Endodermal cell (in vitro differentiated cells): ENCODE measurements at regions not wholly inside any gene's neighbourhood (a gene's known extent, or its start where the extent isn't known, plus 50 kb on each side); places are given as distances from the start of the nearest gene placed in this dataset.

Experiments
- DNase-seq: peaks from one replicate; pipeline ENCODE4 v3.0.0-alpha.2; 2017
- H3K27ac ChIP-seq: 2 replicates; pipeline ENCODE4 v1.5.1; 2013; ENCODE audit warnings: mild to moderate bottlenecking, low read depth, low read length, moderate library complexity
- H3K27me3 ChIP-seq: 2 replicates; pipeline ENCODE4 v1.6.1; 2013; ENCODE audit warnings: mild to moderate bottlenecking, low read length, moderate library complexity; ENCODE audit not compliant: insufficient read depth, control insufficient read depth, poor library complexity, severe bottlenecking
- H3K36me3 ChIP-seq: 2 replicates; pipeline ENCODE4 v1.7.0; 2013; ENCODE audit warnings: mild to moderate bottlenecking, low read length, moderate library complexity; ENCODE audit not compliant: control insufficient read depth, insufficient read depth
- H3K4me1 ChIP-seq: one replicate; pipeline ENCODE4 v1.7.0; 2013; ENCODE audit warnings: low read length; ENCODE audit not compliant: control insufficient read depth, insufficient read depth
- H3K4me3 ChIP-seq: 2 replicates; pipeline ENCODE4 v1.5.1; 2013; ENCODE audit warnings: mild to moderate bottlenecking, low read length, moderate library complexity
- H3K9ac ChIP-seq: 2 replicates; pipeline ENCODE4 v1.6.1; 2013; ENCODE audit warnings: mild to moderate bottlenecking, low read length, moderate library complexity; ENCODE audit not compliant: poor library complexity, severe bottlenecking; ENCODE audit errors: extremely low read depth
- H3K9me3 ChIP-seq: 2 replicates; pipeline ENCODE4 v1.6.1; 2013; ENCODE audit warnings: mild to moderate bottlenecking, low read length, moderate library complexity; ENCODE audit not compliant: control insufficient read depth
- H3K27ac Mint-ChIP-seq: 2 replicates; pipeline ENCODE4 v1.8.0; 2020; ENCODE audit warnings: mixed read lengths
- H3K27me3 Mint-ChIP-seq: 2 replicates; pipeline ENCODE4 v1.8.0; 2021; ENCODE audit warnings: mild to moderate bottlenecking, mixed read lengths; ENCODE audit not compliant: insufficient read depth
- H3K36me3 Mint-ChIP-seq: 2 replicates; pipeline ENCODE4 v1.8.0; 2020; ENCODE audit warnings: low read depth, mixed read lengths
- H3K4me1 Mint-ChIP-seq: 2 replicates; pipeline ENCODE4 v1.8.0; 2020; ENCODE audit warnings: mixed read lengths
- H3K4me3 Mint-ChIP-seq: 2 replicates; pipeline ENCODE4 v1.8.0; 2020; ENCODE audit warnings: mild to moderate bottlenecking, moderate library complexity, mixed read lengths
- H3K9me3 Mint-ChIP-seq: 2 replicates; pipeline ENCODE4 v1.8.0; 2020; ENCODE audit warnings: mild to moderate bottlenecking, mixed read lengths
- WGBS, 2 experiments: methylation state at CpG; one replicate each; pipeline versions ENCODE4 v1.1.5 to v1.1.7; 2013; ENCODE audit warnings: missing lambda C conversion rate in 2 of 2, mixed read lengths in 1 of 2; ENCODE audit not compliant: insufficient coverage in 1 of 2, insufficient read length in 1 of 2; 5-methylcytosine and 5-hydroxymethylcytosine counted together
- TF ChIP-seq, protein P1 (sequence below): fragments of 200-600 bp; sonication (generic); conservative IDR thresholded peaks from 2 replicates; pipeline ENCODE4 v1.5.0; 2021; ENCODE audit warnings: antibody characterized with exemption, mild to moderate bottlenecking

DNA sequence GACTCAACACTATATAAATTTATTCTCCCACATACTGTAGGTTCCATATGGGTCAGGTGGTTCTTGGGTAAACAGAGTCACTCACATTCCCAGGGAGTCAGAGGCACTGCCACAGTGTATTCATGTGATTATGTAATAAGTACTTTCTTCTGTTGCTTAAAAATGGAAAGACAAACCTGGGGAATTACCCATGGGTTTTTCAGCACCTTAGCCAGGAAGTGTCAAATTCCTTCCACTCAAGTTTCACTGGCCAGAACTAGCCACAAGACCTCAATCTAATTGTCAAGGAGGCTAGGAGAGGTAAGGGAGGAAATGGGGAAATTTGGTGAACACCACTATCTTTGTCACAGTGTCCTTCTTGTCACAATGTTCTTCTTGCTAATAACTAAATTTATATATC lies 333.2 kb upstream of the MDGA2 start:
- TF ChIP-seq, protein P1, sequence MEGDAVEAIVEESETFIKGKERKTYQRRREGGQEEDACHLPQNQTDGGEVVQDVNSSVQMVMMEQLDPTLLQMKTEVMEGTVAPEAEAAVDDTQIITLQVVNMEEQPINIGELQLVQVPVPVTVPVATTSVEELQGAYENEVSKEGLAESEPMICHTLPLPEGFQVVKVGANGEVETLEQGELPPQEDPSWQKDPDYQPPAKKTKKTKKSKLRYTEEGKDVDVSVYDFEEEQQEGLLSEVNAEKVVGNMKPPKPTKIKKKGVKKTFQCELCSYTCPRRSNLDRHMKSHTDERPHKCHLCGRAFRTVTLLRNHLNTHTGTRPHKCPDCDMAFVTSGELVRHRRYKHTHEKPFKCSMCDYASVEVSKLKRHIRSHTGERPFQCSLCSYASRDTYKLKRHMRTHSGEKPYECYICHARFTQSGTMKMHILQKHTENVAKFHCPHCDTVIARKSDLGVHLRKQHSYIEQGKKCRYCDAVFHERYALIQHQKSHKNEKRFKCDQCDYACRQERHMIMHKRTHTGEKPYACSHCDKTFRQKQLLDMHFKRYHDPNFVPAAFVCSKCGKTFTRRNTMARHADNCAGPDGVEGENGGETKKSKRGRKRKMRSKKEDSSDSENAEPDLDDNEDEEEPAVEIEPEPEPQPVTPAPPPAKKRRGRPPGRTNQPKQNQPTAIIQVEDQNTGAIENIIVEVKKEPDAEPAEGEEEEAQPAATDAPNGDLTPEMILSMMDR, result no peak

DNA sequence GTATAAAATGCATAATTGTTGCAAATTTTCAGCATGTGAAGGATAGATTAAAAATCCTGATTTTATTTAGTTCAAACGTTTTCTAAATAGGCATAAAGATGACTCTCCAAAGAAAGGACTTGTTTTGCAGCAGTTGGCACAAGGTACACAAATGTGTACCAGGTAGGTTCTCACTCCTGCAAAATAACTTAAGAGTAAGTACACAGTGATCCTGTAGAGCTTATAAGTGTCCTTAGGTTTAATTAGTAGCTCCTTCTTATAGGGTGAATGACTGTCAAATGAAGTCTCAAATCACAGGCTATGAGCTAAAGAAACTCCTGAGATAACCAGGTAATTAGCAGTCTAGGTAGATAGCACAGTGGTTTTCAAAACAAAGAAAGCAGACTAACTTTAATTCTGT lies 330.6 kb upstream of the MDGA2 start:
- Histone ChIP-seq H3K27me3 (no peaks in the 10 kb centered on the region), H3K4me1 (peaks cover 14% of the 10 kb centered on the region), H3K9ac (no peak overlapping the region), H3K9me3 (no peaks in the 10 kb centered on the region), H3K4me3 (no peak overlapping the region), H3K36me3 (no peaks in the 10 kb centered on the region), H3K27ac (no peak overlapping the region)
- TF ChIP-seq, protein P1, result no peak
- Mint-ChIP-seq H3K9me3 (no peaks in the 10 kb centered on the region), H3K4me1 (peaks cover 29% of the 10 kb centered on the region), H3K27ac (no peak overlapping the region), H3K4me3 (no peak overlapping the region), H3K36me3 (no peaks in the 10 kb centered on the region), H3K27me3 (peaks cover 1% of the 10 kb centered on the region)
- 85 to 100% methylated on average over 1 of the region's 1 CpG for WGBS, 2 experiments
- no peak for DNase-seq

More for the DNA sequence above, 333.2 kb upstream of the MDGA2 start:
- Mint-ChIP-seq H3K27ac (no peak overlapping the region), H3K27me3 (no peaks in the 10 kb centered on the region), H3K4me3 (no peak overlapping the region), H3K36me3 (no peaks in the 10 kb centered on the region), H3K9me3 (no peaks in the 10 kb centered on the region), H3K4me1 (peaks cover 35% of the 10 kb centered on the region)
- H3K27ac ChIP-seq, result no peak overlapping the region
- peaks cover 14% of the 10 kb centered on the region for H3K4me1 ChIP-seq
- no peaks in the 10 kb centered on the region for H3K27me3 ChIP-seq
- peak; percentile 53 for DNase-seq
- no peak overlapping the region for H3K4me3 ChIP-seq
- H3K9me3 ChIP-seq, result no peaks in the 10 kb centered on the region
- H3K9ac ChIP-seq, result no peak overlapping the region
- no peaks in the 10 kb centered on the region for H3K36me3 ChIP-seq

DNA sequence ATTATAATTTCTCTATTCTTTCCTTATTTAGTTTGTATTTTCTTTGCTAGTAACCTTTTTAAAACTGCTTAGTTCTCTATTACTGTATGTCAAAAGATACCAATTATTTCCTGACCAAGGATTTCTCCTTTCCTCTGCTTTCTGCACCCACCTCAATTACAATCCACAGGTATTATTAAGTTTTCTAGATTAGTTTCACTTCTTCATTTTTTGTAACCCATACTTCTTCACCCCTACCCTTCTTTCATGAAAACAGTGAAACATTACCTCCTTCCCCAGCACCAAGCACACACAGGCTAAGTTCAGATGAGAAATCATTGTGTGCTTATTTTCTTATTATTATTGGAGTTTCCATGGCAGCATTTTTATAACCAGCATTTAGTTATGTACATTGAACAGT lies 318.5 kb upstream of the MDGA2 start:
- Mint-ChIP-seq H3K27ac (no peak overlapping the region), H3K27me3 (no peaks in the 10 kb centered on the region), H3K9me3 (no peaks in the 10 kb centered on the region), H3K4me1 (peaks cover 6% of the 10 kb centered on the region), H3K4me3 (no peak overlapping the region), H3K36me3 (no peaks in the 10 kb centered on the region)
- no peaks in the 10 kb centered on the region for H3K27me3 ChIP-seq
- DNase-seq, result no peak
- H3K9ac ChIP-seq, result no peak overlapping the region
- no peak overlapping the region for H3K27ac ChIP-seq
- H3K4me3 ChIP-seq, result no peak overlapping the region
- TF ChIP-seq, protein P1, result no peak
- H3K36me3 ChIP-seq, result no peaks in the 10 kb centered on the region
- no peaks in the 10 kb centered on the region for H3K9me3 ChIP-seq
- peaks cover 7% of the 10 kb centered on the region for H3K4me1 ChIP-seq
